ENCODE measurements at regions not wholly inside any gene's neighbourhood (a gene's known extent, or its start where the extent isn't known, plus 50 kb on each side); places are given as distances from the start of the nearest gene placed in this dataset.

DNA sequence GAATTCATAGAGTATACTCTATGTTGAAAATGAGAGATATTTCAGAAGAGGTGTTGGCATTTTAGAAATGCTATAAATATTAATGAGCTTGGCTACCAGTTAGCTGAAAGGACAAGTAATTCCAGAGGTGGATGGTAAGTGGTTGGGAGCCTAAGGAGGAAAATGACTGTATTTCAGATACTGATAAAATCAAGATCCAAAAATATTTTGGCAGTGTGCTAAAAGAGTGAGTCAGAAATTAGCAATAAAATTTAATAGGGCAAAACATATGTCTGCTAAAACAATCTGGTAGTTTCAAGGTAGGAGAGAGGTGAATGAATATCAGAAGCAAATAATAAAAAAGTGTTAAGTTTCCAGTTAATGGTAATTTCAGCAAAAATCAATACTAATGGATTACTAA is 1287.9 kb downstream of the CDH8 start:
- no peak for FAIRE-seq
- Histone ChIP-seq H3K4me1 (replicated peaks in 1 of 2; ENCODE audit: control insufficient read depth in 2 of 2, insufficient read depth in 2 of 2, low read length in 2 of 2) (no peaks in the 10 kb centered on the region), H3K9ac (ENCODE audit: insufficient read depth in 1 of 2, low read depth in 2 of 2, low read length in 2 of 2) (no peak overlapping the region), H3K27ac (ENCODE audit: extremely low read depth, low read depth, low read length) (no peak overlapping the region), H3K9me1 (ENCODE audit: control insufficient read depth, insufficient read depth, low read length) (no peaks in the 10 kb centered on the region), H3K79me2 (ENCODE audit: control insufficient read depth, insufficient read depth, low read length) (no peaks in the 10 kb centered on the region), H3K9me3 (replicated peaks; ENCODE audit: control insufficient read depth, insufficient read depth, low read depth, low read length) (peaks cover 2% of the 10 kb centered on the region; the same call in 1 of the 2 replicates), H3K27me3 (ENCODE audit: control insufficient read depth in 2 of 2, insufficient read depth in 2 of 2, low read length in 2 of 2) (no peaks in the 10 kb centered on the region), H3K4me2 (ENCODE audit: insufficient read depth, low read length) (no peak overlapping the region), H3K36me3 (ENCODE audit: control insufficient read depth, insufficient read depth, low read length) (no peaks in the 10 kb centered on the region), H2AFZ (ENCODE audit: low read depth, low read length) (no peak overlapping the region), H4K20me1 (replicated peaks; ENCODE audit: control insufficient read depth, insufficient read depth, low read length) (no peaks in the 10 kb centered on the region), H3K4me3 (no peak overlapping the region)
- in situ Hi-C loops (cut with MboI), result no loop called here
- POLR2A ChIA-PET, result no interaction called here
- no TSS peak for BruUV-seq (replicated peaks)
- no peak for DNase-seq (ENCODE audit: extremely low read depth in 1 of 4, low spot score in 3 of 4)
- no peak for ATAC-seq
- intact Hi-C loops (cut with micrococcal nuclease), result no loop called here
- CTCF ChIA-PET (ENCODE audit: low intra/inter-chr PET ratio), result no interaction called here
- TF ChIP-seq KHSRP (IDR thresholded peaks at IDR 0.05) (no peak), EP300 (IDR thresholded peaks at IDR 0.05; ENCODE audit: low read length) (no peak), KLF6 (CRISPR knock-in tag; IDR thresholded peaks at IDR 0.05; ENCODE audit: borderline replicate concordance) (no peak), LCOR (CRISPR knock-in tag; IDR thresholded peaks at IDR 0.05) (no peak), ZNF121 (CRISPR knock-in tag; conservative IDR thresholded peaks at IDR 0.05) (no peak), CEBPB (tag; IDR thresholded peaks at IDR 0.05) (no peak), ZNF668 (CRISPR knock-in tag; IDR thresholded peaks at IDR 0.05) (no peak), NFYB (IDR thresholded peaks at IDR 0.05; ENCODE audit: extremely low read depth, insufficient read length) (no peak), PRPF4 (IDR thresholded peaks at IDR 0.05; ENCODE audit: insufficient read depth, low read depth, low read length, poor library complexity, severe bottlenecking) (no peak)
- TF ChIP-seq, protein P1, sequence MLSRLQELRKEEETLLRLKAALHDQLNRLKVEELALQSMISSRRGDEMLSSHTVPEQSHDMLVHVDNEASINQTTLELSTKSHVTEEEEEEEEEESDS (CRISPR knock-in tag; IDR thresholded peaks at IDR 0.05), result no peak
- TF ChIP-seq, protein P2, sequence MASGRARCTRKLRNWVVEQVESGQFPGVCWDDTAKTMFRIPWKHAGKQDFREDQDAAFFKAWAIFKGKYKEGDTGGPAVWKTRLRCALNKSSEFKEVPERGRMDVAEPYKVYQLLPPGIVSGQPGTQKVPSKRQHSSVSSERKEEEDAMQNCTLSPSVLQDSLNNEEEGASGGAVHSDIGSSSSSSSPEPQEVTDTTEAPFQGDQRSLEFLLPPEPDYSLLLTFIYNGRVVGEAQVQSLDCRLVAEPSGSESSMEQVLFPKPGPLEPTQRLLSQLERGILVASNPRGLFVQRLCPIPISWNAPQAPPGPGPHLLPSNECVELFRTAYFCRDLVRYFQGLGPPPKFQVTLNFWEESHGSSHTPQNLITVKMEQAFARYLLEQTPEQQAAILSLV (tag; IDR thresholded peaks at IDR 0.05), result no peak
- TF ChIP-seq, protein P3, sequence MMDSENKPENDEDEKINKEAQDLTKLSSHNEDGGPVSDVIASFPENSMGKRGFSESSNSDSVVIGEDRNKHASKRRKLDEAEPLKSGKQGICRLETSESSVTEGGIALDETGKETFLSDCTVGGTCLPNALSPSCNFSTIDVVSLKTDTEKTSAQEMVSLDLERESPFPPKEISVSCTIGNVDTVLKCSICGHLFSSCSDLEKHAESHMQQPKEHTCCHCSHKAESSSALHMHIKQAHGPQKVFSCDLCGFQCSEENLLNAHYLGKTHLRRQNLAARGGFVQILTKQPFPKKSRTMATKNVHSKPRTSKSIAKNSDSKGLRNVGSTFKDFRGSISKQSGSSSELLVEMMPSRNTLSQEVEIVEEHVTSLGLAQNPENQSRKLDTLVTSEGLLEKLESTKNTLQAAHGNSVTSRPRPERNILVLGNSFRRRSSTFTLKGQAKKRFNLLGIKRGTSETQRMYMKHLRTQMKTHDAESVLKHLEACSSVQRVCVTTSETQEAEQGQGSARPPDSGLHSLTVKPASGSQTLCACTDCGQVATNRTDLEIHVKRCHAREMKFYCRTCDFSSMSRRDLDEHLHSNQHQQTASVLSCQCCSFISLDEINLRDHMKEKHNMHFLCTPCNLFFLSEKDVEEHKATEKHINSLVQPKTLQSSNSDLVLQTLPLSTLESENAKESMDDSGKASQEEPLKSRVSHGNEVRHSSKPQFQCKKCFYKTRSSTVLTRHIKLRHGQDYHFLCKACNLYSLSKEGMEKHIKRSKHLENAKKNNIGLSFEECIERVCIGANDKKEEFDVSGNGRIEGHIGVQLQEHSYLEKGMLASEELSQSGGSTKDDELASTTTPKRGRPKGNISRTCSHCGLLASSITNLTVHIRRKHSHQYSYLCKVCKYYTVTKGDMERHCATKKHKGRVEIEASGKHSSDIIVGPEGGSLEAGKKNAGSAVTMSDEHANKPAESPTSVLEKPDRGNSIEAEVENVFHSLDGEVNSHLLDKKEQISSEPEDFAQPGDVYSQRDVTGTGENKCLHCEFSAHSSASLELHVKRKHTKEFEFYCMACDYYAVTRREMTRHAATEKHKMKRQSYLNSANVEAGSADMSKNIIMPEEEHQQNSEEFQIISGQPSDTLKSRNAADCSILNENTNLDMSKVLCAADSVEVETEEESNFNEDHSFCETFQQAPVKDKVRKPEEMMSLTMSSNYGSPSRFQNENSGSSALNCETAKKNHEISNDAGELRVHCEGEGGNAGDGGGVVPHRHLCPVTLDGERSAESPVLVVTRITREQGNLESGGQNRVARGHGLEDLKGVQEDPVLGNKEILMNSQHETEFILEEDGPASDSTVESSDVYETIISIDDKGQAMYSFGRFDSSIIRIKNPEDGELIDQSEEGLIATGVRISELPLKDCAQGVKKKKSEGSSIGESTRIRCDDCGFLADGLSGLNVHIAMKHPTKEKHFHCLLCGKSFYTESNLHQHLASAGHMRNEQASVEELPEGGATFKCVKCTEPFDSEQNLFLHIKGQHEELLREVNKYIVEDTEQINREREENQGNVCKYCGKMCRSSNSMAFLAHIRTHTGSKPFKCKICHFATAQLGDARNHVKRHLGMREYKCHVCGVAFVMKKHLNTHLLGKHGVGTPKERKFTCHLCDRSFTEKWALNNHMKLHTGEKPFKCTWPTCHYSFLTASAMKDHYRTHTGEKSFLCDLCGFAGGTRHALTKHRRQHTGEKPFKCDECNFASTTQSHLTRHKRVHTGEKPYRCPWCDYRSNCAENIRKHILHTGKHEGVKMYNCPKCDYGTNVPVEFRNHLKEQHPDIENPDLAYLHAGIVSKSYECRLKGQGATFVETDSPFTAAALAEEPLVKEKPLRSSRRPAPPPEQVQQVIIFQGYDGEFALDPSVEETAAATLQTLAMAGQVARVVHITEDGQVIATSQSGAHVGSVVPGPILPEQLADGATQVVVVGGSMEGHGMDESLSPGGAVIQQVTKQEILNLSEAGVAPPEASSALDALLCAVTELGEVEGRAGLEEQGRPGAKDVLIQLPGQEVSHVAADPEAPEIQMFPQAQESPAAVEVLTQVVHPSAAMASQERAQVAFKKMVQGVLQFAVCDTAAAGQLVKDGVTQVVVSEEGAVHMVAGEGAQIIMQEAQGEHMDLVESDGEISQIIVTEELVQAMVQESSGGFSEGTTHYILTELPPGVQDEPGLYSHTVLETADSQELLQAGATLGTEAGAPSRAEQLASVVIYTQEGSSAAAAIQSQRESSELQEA (IDR thresholded peaks at IDR 0.05; ENCODE audit: low read depth), result no peak
- TF ChIP-seq, protein P4, sequence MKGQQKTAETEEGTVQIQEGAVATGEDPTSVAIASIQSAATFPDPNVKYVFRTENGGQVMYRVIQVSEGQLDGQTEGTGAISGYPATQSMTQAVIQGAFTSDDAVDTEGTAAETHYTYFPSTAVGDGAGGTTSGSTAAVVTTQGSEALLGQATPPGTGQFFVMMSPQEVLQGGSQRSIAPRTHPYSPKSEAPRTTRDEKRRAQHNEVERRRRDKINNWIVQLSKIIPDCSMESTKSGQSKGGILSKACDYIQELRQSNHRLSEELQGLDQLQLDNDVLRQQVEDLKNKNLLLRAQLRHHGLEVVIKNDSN (CRISPR knock-in tag; IDR thresholded peaks at IDR 0.05), result no peak
- TF ChIP-seq, protein P5, sequence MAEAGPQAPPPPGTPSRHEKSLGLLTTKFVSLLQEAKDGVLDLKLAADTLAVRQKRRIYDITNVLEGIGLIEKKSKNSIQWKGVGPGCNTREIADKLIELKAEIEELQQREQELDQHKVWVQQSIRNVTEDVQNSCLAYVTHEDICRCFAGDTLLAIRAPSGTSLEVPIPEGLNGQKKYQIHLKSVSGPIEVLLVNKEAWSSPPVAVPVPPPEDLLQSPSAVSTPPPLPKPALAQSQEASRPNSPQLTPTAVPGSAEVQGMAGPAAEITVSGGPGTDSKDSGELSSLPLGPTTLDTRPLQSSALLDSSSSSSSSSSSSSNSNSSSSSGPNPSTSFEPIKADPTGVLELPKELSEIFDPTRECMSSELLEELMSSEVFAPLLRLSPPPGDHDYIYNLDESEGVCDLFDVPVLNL (CRISPR knock-in tag; IDR thresholded peaks at IDR 0.05; ENCODE audit: low read depth), result no peak
